GM19397 (cell line): ENCODE measurements at regions not wholly inside any gene's neighbourhood (a gene's known extent, or its start where the extent isn't known, plus 50 kb on each side); places are given as distances from the start of the nearest gene placed in this dataset.

Experiments used
- ATAC-seq: cut with Tn5 transposase; IDR thresholded peaks from one replicate; pipeline ENCODE4 v1.9.1; 2021; ENCODE audit warnings: mild to moderate bottlenecking, moderate library complexity; ENCODE audit not compliant: unreplicated experiment

- no peak for ATAC-seq
Observed at GRCh38 chr5:155193483-155194107, 180.0 kb downstream of the KIF4B start.

- ATAC-seq = no peak
Observed at GRCh38 chr5:155200608-155201007, 187.1 kb downstream of the KIF4B start.

- ATAC-seq = no peak
Observed at GRCh38 chr5:155211764-155212163, 198.2 kb downstream of the KIF4B start.

- ATAC-seq = no peak
Observed at GRCh38 chr5:155222393-155222792, 208.8 kb downstream of the KIF4B start.

GRCh38 chr5:155229135-155229534 lies 215.6 kb downstream of the KIF4B start:
- no peak for ATAC-seq

GRCh38 chr5:155239803-155240202 lies 226.2 kb downstream of the KIF4B start:
- no peak for ATAC-seq

GRCh38 chr5:155250596-155250995 lies 237.0 kb downstream of the KIF4B start:
- no peak for ATAC-seq

- no peak for ATAC-seq
Observed at GRCh38 chr5:155252025-155252424, 238.5 kb downstream of the KIF4B start.

- ATAC-seq = no peak
Observed at GRCh38 chr5:155252717-155253116, 239.2 kb downstream of the KIF4B start.

- ATAC-seq = no peak
Observed at GRCh38 chr5:155254399-155254798, 240.8 kb downstream of the KIF4B start.

GRCh38 chr5:155258161-155258560 lies 244.6 kb downstream of the KIF4B start:
- no peak for ATAC-seq

- ATAC-seq = no peak
Observed at GRCh38 chr5:155259648-155260047, 246.1 kb downstream of the KIF4B start.

- ATAC-seq = no peak
Observed at GRCh38 chr5:155260798-155261197, 247.2 kb downstream of the KIF4B start.

GRCh38 chr5:155263381-155263780 lies 249.8 kb downstream of the KIF4B start:
- no peak for ATAC-seq

- ATAC-seq = no peak
Observed at GRCh38 chr5:155264809-155265208, 251.3 kb downstream of the KIF4B start.

- ATAC-seq = no peak
Observed at GRCh38 chr5:155268770-155269425, 255.3 kb downstream of the KIF4B start.

GRCh38 chr5:155270725-155271124 lies 257.2 kb downstream of the KIF4B start:
- no peak for ATAC-seq

GRCh38 chr5:155274484-155274883 lies 260.9 kb downstream of the KIF4B start:
- ATAC-seq = no peak

- no peak for ATAC-seq
Observed at GRCh38 chr5:155275222-155275621, 261.7 kb downstream of the KIF4B start.

- no peak for ATAC-seq
Observed at GRCh38 chr5:155276231-155276630, 262.7 kb downstream of the KIF4B start.

- ATAC-seq = no peak
Observed at GRCh38 chr5:155278532-155278931, 265.0 kb downstream of the KIF4B start.

- no peak for ATAC-seq
Observed at GRCh38 chr5:155282503-155283107, 269.1 kb downstream of the KIF4B start.
